ENCODE measurements at regions not wholly inside any gene's neighbourhood (a gene's known extent, or its start where the extent isn't known, plus 50 kb on each side); places are given as distances from the start of the nearest gene placed in this dataset.

GRCh38 chr13:111458001-111458531 lies 137.6 kb downstream of the TEX29 start:
- Mint-ChIP-seq H3K4me1 (no peaks in the 10 kb centered on the region), H3K27me3 (ENCODE audit: low read depth) (peaks cover 3% of the 10 kb centered on the region; the same call in 1 of the 2 replicates), H3K4me3 (no peak overlapping the region), H3K36me3 (peaks cover 4% of the 10 kb centered on the region), H3K27ac (no peak overlapping the region), H3K9me3 (peaks cover 25% of the 10 kb centered on the region)
- POLR2A ChIA-PET: no interaction called here
- TF ChIP-seq GRHL2 (CRISPR knock-in tag; IDR thresholded peaks at IDR 0.05; ENCODE audit: insufficient replicate concordance, severe bottlenecking) (no peak), USF2 (CRISPR knock-in tag; IDR thresholded peaks at IDR 0.05) (no peak), FOXP1 (CRISPR knock-in tag; IDR thresholded peaks at IDR 0.05; ENCODE audit: borderline replicate concordance) (no peak), ZSCAN18 (CRISPR knock-in tag; IDR thresholded peaks at IDR 0.05) (no peak), ZNF416 (CRISPR knock-in tag; IDR thresholded peaks at IDR 0.05) (no peak), SP1 (CRISPR knock-in tag; conservative IDR thresholded peaks at IDR 0.05) (no peak), CREM (CRISPR knock-in tag; IDR thresholded peaks at IDR 0.05) (no peak), PRRX2 (CRISPR knock-in tag; IDR thresholded peaks at IDR 0.05) (no peak), ZNF121 (CRISPR knock-in tag; IDR thresholded peaks at IDR 0.05) (no peak), TEAD1 (CRISPR knock-in tag; IDR thresholded peaks at IDR 0.05) (no peak)
- TF ChIP-seq, protein P1, sequence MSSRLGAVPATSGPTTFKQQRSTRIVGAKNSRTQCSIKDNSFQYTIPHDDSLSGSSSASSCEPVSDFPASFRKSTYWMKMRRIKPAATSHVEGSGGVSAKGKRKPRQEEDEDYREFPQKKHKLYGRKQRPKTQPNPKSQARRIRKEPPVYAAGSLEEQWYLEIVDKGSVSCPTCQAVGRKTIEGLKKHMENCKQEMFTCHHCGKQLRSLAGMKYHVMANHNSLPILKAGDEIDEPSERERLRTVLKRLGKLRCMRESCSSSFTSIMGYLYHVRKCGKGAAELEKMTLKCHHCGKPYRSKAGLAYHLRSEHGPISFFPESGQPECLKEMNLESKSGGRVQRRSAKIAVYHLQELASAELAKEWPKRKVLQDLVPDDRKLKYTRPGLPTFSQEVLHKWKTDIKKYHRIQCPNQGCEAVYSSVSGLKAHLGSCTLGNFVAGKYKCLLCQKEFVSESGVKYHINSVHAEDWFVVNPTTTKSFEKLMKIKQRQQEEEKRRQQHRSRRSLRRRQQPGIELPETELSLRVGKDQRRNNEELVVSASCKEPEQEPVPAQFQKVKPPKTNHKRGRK (CRISPR knock-in tag; IDR thresholded peaks at IDR 0.05; ENCODE audit: borderline replicate concordance): no peak
- CTCF ChIA-PET: interaction anchor here (0.8 kb wide), 1 partner anchor 18 kb away, joined by 3 read pairs; no protein-coding TSS in a partner anchor
- ATAC-seq (no peak), DNase-seq (ENCODE audit: low spot score) (no peak)

- CTCF ChIA-PET: no interaction called here
- Mint-ChIP-seq H3K4me1 (no peaks in the 10 kb centered on the region), H3K27ac (no peak overlapping the region), H3K9me3 (peaks cover 25% of the 10 kb centered on the region), H3K4me3 (no peak overlapping the region), H3K27me3 (ENCODE audit: low read depth) (peaks cover 3% of the 10 kb centered on the region; the same call in 1 of the 2 replicates), H3K36me3 (peaks cover 4% of the 10 kb centered on the region)
- ATAC-seq: no peak
- no peak for DNase-seq (ENCODE audit: low spot score)
- POLR2A ChIA-PET: no interaction called here
- no peak for TF ChIP-seq ATF2 (CRISPR knock-in tag; IDR thresholded peaks at IDR 0.05; ENCODE audit: borderline replicate concordance, low read depth)
- TF ChIP-seq, protein P2, sequence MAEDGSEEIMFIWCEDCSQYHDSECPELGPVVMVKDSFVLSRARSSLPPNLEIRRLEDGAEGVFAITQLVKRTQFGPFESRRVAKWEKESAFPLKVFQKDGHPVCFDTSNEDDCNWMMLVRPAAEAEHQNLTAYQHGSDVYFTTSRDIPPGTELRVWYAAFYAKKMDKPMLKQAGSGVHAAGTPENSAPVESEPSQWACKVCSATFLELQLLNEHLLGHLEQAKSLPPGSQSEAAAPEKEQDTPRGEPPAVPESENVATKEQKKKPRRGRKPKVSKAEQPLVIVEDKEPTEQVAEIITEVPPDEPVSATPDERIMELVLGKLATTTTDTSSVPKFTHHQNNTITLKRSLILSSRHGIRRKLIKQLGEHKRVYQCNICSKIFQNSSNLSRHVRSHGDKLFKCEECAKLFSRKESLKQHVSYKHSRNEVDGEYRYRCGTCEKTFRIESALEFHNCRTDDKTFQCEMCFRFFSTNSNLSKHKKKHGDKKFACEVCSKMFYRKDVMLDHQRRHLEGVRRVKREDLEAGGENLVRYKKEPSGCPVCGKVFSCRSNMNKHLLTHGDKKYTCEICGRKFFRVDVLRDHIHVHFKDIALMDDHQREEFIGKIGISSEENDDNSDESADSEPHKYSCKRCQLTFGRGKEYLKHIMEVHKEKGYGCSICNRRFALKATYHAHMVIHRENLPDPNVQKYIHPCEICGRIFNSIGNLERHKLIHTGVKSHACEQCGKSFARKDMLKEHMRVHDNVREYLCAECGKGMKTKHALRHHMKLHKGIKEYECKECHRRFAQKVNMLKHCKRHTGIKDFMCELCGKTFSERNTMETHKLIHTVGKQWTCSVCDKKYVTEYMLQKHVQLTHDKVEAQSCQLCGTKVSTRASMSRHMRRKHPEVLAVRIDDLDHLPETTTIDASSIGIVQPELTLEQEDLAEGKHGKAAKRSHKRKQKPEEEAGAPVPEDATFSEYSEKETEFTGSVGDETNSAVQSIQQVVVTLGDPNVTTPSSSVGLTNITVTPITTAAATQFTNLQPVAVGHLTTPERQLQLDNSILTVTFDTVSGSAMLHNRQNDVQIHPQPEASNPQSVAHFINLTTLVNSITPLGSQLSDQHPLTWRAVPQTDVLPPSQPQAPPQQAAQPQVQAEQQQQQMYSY (CRISPR knock-in tag; IDR thresholded peaks at IDR 0.05): no peak
- TF ChIP-seq ZNF281 (CRISPR knock-in tag; IDR thresholded peaks at IDR 0.05): no peak
- no peak for TF ChIP-seq ZNF423 (CRISPR knock-in tag; IDR thresholded peaks at IDR 0.05)
- TF ChIP-seq ZNF396 (CRISPR knock-in tag; IDR thresholded peaks at IDR 0.05; ENCODE audit: borderline replicate concordance): no peak
- no peak for TF ChIP-seq ETV6 (CRISPR knock-in tag; IDR thresholded peaks at IDR 0.05)
- no peak for TF ChIP-seq ZNF416 (CRISPR knock-in tag; IDR thresholded peaks at IDR 0.05)
- TF ChIP-seq TEAD1 (CRISPR knock-in tag; IDR thresholded peaks at IDR 0.05): no peak
- TF ChIP-seq RELA (CRISPR knock-in tag; IDR thresholded peaks at IDR 0.05; ENCODE audit: borderline replicate concordance): no peak
- TF ChIP-seq CBFB (CRISPR knock-in tag; IDR thresholded peaks at IDR 0.05; ENCODE audit: low read depth): no peak
- no peak for TF ChIP-seq NFATC4 (CRISPR knock-in tag; IDR thresholded peaks at IDR 0.05)
- TF ChIP-seq, protein P3, sequence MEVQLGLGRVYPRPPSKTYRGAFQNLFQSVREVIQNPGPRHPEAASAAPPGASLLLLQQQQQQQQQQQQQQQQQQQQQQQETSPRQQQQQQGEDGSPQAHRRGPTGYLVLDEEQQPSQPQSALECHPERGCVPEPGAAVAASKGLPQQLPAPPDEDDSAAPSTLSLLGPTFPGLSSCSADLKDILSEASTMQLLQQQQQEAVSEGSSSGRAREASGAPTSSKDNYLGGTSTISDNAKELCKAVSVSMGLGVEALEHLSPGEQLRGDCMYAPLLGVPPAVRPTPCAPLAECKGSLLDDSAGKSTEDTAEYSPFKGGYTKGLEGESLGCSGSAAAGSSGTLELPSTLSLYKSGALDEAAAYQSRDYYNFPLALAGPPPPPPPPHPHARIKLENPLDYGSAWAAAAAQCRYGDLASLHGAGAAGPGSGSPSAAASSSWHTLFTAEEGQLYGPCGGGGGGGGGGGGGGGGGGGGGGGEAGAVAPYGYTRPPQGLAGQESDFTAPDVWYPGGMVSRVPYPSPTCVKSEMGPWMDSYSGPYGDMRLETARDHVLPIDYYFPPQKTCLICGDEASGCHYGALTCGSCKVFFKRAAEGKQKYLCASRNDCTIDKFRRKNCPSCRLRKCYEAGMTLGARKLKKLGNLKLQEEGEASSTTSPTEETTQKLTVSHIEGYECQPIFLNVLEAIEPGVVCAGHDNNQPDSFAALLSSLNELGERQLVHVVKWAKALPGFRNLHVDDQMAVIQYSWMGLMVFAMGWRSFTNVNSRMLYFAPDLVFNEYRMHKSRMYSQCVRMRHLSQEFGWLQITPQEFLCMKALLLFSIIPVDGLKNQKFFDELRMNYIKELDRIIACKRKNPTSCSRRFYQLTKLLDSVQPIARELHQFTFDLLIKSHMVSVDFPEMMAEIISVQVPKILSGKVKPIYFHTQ (CRISPR knock-in tag; IDR thresholded peaks at IDR 0.05): no peak
These were observed 138.3 kb downstream of the TEX29 start for GRCh38 chr13:111458739-111459138.

Data from WTC11 (cell line).